ENCODE measurements at regions not wholly inside any gene's neighbourhood (a gene's known extent, or its start where the extent isn't known, plus 50 kb on each side); places are given as distances from the start of the nearest gene placed in this dataset.

- Mint-ChIP-seq H3K36me3 (ENCODE audit: unreplicated experiment) (no peaks in the 10 kb centered on the region), H3K4me1 (ENCODE audit: unreplicated experiment) (peaks cover 8% of the 10 kb centered on the region), H3K27ac (ENCODE audit: unreplicated experiment) (no peak overlapping the region), H3K4me3 (ENCODE audit: unreplicated experiment) (no peak overlapping the region), H3K27me3 (ENCODE audit: unreplicated experiment) (no peaks in the 10 kb centered on the region), H3K9me3 (ENCODE audit: unreplicated experiment) (no peaks in the 10 kb centered on the region)
- no peak for DNase-seq (ENCODE audit: extremely low spot score, unreplicated experiment)
- TF ChIP-seq CTCF (IDR thresholded peaks at IDR 0.05), result no peak
Measured at GRCh38 chr1:199182186-199182843, 543.5 kb downstream of the PTPRC start.

- H3K27ac Mint-ChIP-seq (ENCODE audit: unreplicated experiment), result no peak overlapping the region
- no peak for DNase-seq (ENCODE audit: extremely low spot score, unreplicated experiment)
- no peaks in the 10 kb centered on the region for H3K36me3 Mint-ChIP-seq (ENCODE audit: unreplicated experiment)
- H3K4me1 Mint-ChIP-seq (ENCODE audit: unreplicated experiment), result peaks cover 8% of the 10 kb centered on the region
- no peak for TF ChIP-seq CTCF (IDR thresholded peaks at IDR 0.05)
- no peaks in the 10 kb centered on the region for H3K9me3 Mint-ChIP-seq (ENCODE audit: unreplicated experiment)
- H3K4me3 Mint-ChIP-seq (ENCODE audit: unreplicated experiment), result no peak overlapping the region
- H3K27me3 Mint-ChIP-seq (ENCODE audit: unreplicated experiment), result no peaks in the 10 kb centered on the region
Measured at GRCh38 chr1:199184180-199184579, 545.3 kb downstream of the PTPRC start.

- no peak for TF ChIP-seq CTCF (IDR thresholded peaks at IDR 0.05)
- Mint-ChIP-seq H3K4me3 (ENCODE audit: unreplicated experiment) (no peak overlapping the region), H3K27me3 (ENCODE audit: unreplicated experiment) (no peaks in the 10 kb centered on the region), H3K36me3 (ENCODE audit: unreplicated experiment) (no peaks in the 10 kb centered on the region), H3K4me1 (ENCODE audit: unreplicated experiment) (no peaks in the 10 kb centered on the region), H3K9me3 (ENCODE audit: unreplicated experiment) (peaks cover 5% of the 10 kb centered on the region), H3K27ac (ENCODE audit: unreplicated experiment) (no peak overlapping the region)
- no peak for DNase-seq (ENCODE audit: extremely low spot score, unreplicated experiment)
Measured at GRCh38 chr1:199194862-199195261, 556.0 kb downstream of the PTPRC start.

- Mint-ChIP-seq H3K27ac (ENCODE audit: unreplicated experiment) (no peak overlapping the region), H3K36me3 (ENCODE audit: unreplicated experiment) (no peaks in the 10 kb centered on the region), H3K4me3 (ENCODE audit: unreplicated experiment) (no peak overlapping the region), H3K4me1 (ENCODE audit: unreplicated experiment) (no peaks in the 10 kb centered on the region), H3K9me3 (ENCODE audit: unreplicated experiment) (peaks cover 5% of the 10 kb centered on the region), H3K27me3 (ENCODE audit: unreplicated experiment) (no peaks in the 10 kb centered on the region)
- TF ChIP-seq CTCF (IDR thresholded peaks at IDR 0.05), result no peak
- no peak for DNase-seq (ENCODE audit: extremely low spot score, unreplicated experiment)
Measured at GRCh38 chr1:199197695-199198094, 558.9 kb downstream of the PTPRC start.

GRCh38 chr1:199202331-199202730 lies 563.5 kb downstream of the PTPRC start:
- H3K9me3 Mint-ChIP-seq (ENCODE audit: unreplicated experiment), result peaks cover 4% of the 10 kb centered on the region
- H3K4me3 Mint-ChIP-seq (ENCODE audit: unreplicated experiment), result no peak overlapping the region
- no peak for DNase-seq (ENCODE audit: extremely low spot score, unreplicated experiment)
- H3K27me3 Mint-ChIP-seq (ENCODE audit: unreplicated experiment), result no peaks in the 10 kb centered on the region
- no peak overlapping the region for H3K27ac Mint-ChIP-seq (ENCODE audit: unreplicated experiment)
- H3K36me3 Mint-ChIP-seq (ENCODE audit: unreplicated experiment), result no peaks in the 10 kb centered on the region
- TF ChIP-seq CTCF (IDR thresholded peaks at IDR 0.05), result no peak
- no peaks in the 10 kb centered on the region for H3K4me1 Mint-ChIP-seq (ENCODE audit: unreplicated experiment)
